NCI-H2196 (cell line): ENCODE measurements at regions not wholly inside any gene's neighbourhood (a gene's known extent, or its start where the extent isn't known, plus 50 kb on each side); places are given as distances from the start of the nearest gene placed in this dataset.
"Not testable (repeated sequence)": the region's sequence is repeated elsewhere in the genome, so short reads cannot be mapped to it uniquely, and the experiment has no call there.

ENCODE experiments used
- DNase-seq: peaks from one replicate; lab custom pipeline; 2025; ENCODE audit not compliant: unreplicated experiment; lab: John Stamatoyannopoulos, UW

DNA sequence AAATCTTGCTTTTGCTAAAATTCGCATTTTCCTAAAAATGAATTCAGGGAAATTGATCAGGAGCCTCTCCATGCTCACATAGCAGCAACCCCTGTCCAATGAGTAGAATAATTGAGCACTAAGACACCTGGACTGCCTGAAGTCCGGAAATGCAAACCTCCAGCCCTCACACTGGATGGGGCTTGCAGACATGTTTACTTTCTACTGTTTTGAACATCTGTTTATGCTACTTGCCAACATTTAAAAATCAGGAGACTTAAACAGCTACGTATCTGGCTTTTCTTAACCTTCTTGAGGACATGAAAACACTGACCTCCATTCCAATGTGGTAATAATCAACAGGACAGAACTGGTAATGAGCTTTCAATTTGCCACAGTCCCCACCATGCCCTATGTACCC lies 184.4 kb downstream of the SHOX2 start:
- no peak for DNase-seq

DNA sequence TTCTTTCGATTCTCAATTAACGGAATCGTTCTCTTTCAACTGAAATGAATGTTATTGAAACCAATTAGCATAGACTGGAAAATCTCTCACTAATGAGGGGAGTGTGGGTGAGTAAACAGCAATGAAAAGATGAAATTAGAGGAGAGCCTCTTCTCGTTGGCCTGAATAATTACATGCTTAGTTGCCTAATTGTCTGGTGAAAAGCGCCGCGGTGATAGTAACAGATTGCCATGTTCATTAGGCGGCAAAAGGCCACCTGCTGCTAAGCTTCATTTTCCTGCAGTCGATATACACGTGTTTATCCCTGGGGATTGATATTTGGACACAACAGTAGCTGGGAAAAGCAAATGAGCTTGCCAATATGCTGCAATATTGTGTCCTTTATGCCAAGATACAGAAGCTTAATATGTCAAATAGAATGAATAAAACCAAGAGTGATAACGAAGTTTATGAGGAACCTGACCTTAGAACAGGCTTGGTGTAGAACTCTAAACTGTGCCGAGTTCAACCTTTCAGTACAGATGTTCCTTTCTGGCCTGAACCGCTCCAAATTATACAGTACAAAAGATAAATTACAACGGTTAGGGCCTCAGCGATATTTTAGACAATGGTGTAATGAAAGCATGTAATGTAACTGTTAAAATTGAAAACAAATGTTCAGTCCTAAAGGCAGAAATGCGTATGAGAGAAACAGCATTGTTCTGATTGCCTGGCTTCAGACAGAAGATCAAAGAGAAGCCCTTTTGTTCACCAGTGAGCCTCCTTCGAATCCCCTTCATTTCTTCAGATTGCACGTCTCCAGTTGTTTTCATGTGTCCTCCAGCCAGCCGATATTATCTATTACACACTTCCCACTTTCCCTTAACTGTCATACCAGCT lies 185.2 kb downstream of the SHOX2 start:
- peak; percentile 50 for DNase-seq

DNA sequence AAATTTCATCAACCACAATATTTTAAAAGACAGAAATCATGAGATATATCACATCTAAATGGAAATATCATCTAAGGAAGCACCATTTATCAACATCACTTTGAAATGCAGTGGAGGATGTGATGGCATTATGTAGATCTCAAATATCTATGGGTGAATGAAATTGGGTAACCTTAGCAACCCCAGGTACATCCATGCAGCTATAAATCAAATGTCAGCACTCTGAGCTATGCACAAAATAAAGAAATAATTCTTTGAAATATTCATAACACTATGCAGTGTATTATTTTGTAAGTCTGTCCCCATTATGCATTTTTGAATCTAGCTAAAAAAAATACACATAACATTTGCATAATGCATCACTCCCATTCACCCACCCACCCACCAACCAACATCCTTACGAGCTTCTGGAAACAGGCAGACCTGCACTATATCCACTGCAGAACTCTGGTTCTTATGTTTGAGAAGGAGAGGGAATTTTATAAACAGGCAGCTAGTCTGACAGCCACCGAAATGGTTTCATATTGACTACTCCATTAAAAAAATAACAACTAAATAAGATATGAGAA lies 186.8 kb downstream of the SHOX2 start:
- DNase-seq: no peak

DNA sequence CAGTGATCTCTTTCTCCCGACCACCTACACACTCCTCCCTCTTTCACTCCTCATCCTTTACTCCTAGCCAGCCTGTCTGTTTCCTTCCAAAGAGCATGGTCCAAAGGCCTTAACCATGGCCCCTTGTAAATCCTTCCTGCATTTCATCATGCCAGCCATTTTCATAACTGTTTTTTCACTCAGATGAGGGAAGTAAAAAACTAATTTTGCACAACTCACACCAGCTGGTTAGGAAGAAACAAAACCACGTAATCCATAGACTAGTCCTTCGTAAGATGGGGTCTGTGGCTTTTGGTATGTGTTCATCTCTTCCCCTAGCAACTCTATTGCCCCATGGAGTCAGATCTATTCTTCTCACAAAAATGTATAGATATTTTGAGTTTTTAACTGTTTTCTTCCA lies 187.8 kb downstream of the SHOX2 start:
- DNase-seq: no peak

DNA sequence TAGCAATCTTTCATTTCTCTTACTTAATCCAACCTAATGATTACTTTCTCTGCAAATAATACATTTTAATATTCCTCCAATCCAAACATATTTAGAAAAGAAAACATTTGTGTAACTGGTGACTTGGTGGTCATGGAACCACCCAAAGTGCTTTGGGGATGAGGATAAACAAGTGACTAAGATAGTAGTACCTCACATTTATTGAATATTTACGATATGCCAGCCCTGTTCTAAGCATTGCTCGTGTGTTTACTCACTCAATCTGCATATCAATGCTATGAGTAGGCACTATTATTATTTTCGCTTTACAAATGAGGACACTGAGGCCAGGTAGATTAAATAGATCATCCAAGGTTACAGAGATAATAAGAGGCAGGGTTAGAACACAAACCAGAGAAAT lies 189.5 kb downstream of the SHOX2 start:
- DNase-seq: no peak

DNA sequence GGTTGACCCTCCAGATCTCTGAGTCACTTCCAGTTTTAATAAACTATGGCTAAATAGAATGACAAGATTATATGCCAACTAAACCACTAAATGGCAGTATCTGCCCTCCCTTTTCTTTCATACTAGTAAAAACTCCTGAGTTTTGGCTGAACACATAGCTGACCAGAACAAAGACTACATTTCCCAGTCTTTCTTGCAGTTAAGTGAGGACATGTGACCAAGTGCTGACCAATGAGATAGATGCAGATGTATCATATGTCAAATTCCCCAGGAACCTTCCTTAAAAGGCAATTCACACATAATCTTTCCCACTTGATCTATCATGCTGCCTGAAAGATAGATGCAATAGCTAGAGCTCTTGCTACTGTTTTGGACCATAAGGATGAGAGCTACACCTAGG lies 191.3 kb downstream of the SHOX2 start:
- DNase-seq: no peak

DNA sequence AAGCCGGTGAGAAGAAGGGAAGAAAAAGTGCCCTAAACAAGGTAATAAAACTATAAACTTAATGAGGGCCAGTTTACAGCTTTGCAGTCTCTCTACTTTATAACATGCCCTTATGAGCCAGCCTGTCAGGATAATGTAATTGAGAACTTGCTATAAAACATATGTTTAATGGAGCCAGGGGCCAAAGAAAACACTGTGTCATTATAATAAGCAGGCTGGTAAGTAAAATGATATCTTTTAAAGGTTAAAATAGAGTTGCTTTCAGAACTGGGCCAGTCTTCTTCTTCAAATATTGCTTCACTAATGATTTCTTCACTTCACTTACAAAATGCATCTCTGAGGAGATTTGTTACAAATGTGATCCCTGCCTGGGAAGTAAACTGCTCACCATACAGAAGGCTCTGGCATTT lies 192.5 kb downstream of the SHOX2 start:
- no peak for DNase-seq

DNA sequence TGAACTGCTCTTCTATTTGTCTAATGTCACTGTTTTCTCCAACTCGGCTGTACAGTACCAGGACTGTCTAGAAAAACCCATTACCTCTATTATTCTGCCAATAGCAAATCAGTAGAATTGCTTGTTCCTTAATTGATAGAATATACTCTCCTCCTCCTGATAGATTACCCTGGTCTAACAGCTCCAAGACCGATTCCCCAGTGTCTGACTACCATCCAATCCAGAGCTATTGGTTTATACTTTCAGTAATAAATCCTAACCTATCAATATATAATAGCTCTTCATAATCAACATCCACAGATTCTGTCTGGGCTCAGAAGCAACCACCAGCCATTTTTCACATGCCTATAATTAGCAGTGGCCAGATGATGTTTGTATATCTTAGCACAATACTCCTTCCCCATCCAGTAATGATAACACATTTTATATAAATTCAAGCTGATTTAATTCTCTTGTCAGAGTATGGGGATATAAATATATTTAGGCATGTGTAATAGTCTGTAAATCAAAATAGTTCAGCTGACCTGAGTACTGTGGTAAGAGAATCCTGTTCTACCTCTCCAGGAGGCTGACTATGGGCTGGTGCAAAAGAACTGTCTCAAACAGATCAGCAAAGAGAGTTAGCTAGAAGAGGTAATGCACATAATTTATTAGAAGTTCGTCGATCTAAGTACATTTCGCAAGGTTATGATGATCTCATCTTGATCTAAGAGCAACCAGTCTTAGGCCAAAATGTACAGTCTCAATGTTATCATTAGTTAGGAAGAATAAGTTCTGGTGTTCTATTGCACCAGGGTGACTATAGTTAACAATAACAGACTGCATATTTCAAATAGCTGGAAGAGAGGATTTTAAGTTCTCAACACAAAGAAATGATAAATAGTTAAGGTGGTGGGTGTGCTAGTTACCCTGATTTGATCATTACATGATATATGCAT lies 193.4 kb downstream of the SHOX2 start:
- DNase-seq: no peak

DNA sequence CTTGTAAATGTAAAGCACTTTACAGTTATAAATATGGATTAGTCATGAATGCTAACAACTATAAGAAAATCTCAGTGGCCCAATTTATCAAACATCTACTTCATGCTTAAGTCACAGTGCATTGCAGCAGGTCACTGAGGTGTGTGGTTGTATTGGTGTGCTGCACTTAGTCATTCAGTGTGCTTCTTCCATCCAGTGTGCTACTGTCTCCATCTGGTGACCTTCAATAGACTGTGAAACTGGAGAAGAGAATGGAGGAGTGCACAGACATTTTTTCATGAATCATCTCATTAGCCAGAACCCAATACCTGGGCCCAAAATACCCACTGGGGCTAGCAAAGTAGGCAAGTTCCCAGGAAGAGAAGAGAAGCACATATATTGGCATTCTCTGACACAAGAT lies 199.6 kb downstream of the SHOX2 start:
- no peak for DNase-seq

DNA sequence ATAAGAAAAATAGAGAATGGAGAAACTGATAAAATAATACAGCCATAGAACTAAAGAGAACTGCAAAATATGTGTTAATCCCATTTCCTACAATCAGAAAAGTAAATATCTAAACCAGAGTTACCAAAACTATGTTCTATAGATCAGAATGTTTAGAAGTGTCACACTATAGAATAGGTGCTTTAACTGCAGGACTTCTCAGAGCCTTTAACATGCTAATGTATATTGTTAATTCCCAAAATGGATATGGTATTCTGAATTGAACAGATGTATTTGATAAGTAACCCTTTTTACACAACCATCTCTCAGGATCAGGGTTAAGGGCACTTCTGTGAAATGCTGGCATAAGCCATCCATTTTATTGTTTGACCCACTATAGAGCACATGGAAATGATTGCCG lies 200.3 kb downstream of the SHOX2 start:
- DNase-seq: no peak

DNA sequence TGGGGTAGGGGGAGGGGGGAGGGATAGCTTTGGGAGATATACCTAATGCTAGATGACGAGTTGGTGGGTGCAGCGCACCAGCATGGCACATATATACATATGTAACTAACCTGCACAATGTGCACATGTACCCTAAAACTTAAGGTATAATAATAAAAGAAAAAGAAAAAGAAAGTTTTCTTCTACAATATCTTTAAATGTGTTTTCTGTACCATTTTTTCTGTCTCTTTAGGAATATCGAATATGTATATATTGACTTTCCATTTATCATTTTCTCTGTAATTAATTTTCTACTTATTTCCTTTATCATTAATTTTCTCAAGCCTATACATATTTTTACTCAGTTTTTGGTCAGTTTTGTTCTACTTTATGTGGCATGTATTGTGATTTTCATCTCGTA lies 203.5 kb downstream of the SHOX2 start:
- not testable (repeated sequence) for DNase-seq

DNA sequence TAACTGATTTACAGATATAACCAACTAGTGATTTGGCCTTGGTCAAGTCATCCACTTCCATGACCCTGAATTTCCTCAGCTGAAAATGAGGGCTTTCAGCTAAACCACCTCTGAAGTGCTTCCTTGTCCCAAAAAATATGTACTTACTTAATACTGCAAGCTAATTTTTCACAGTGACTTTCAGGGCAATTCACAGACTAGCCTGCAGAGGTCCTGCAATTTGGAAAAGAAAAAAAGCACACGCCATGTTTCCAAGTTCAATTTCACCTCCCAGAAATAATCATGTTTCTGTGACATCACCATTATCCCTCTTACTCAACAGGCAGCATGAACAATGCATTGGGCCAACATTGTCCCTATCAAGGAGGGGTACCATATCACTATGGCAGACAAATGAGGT lies 218.2 kb downstream of the SHOX2 start:
- DNase-seq: no peak

DNA sequence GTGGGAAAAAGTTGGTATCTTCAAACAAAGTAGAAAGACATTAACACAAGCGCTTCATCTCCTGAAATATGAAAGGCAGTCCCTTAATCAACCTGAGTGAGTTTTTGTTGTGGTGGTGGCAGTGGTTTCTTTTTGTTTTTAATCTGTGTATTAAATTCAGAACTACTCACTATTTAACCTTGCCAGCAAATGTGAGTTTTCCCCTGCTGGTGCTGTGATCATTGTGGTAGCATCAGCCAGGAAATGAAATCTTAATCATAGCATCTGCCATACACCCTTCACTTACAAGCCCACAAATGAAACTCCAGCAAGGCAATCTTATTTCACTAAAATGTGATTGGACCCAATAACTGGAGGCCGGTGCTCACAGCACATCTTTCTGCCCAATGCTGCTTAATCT lies 229.7 kb downstream of the SHOX2 start:
- DNase-seq: no peak

DNA sequence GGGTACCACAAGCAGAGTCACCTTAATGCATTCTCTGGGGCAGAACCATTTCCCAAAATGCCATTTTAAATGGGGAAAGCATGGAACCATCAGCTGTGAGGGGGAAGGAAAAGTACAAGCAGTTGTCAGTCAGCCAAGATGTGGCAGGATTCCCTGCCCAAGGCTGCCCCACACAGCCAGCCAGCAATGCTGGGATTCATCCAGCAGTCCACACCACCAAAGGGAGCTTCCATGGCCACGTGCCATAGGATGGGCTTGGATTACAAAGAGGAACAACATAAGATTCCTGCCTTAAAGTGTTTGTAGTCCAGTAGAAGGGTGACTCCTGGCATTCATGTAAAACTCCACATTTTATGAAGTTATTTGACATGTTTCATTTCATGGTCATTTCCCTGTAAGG lies 233.3 kb downstream of the SHOX2 start:
- peak; percentile 74 for DNase-seq

DNA sequence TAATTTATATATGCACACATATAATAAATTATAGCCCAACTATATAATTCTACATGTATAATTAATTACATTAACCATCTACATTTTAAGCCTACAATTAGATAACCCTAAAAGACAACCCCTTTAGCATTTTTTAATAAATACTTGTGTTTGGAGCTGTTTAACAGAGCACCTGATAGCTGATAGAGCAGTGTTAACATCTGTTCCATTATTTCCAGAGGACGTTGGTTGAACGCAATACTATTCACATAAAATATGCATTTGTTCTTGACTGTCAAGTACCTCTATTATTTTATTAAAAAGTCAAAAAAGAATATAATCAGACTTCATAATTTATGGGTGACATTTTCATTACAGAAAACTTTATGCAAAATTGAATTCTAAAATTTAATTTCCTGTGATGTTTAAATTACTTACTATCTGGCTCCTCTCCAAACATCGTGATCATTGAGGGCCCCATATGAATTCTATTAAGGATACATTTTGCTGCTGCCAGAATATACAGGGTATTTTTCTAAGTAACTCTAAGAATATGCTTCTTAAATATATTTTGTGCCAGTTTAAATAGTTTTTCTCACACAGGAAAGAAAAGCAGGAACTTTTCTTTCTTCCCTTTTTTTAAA lies 234.3 kb downstream of the SHOX2 start:
- DNase-seq: no peak

DNA sequence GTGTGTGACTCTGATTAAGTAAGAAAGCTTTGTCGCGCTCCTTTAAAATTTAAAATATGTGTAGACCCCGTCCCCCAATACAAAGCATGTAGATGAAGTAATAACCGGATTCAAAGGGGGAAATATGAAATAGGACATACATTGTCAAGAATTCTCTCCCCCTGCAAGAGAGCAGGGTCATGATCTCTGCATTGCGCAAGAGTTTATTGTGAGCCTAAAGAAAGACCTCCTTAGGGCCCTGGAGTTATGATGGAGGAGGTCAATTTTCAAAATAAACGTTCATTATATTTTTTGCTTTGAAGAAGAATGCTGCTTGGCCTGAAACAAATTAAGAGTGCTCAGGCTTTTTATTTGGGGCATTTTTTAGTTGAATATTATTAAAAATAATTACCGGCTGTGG lies 235.0 kb downstream of the SHOX2 start:
- DNase-seq: no peak

DNA sequence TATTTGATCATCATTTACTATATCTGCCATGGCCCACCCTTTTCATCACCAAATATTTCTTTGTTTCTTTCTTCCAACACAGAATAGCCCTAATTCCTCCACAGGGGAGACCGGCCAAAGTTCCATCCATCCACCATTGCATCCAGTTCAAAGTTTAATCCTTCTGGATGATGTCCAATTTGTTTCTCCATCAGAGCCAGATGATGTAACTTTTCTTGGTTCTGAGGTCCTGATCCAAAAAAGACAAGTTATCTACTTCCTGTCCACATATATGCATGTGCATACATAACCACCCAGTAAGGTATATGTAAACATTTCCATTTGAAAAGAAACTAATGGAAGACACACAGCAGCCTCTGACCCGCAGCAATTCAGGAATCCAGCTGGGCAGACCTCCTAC lies 237.3 kb downstream of the SHOX2 start:
- DNase-seq: no peak

DNA sequence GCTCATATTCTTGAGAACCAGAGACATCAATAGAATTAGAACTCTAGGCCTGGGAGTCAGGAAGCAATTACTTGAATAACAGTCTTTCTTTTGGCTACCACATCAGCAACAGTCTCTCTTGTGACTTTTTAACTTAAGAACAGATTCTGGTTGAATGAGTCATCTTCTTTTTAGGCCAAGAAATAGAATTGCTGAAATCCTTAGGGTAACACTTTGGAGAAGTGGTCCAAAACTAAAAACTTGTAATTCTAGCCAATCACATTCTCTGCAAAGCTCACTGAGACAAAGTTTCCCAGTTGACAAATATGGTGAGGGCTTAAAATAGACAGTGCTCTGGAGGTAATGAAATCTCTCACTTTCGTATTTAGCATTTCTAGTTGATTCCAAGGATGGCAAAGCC lies 238.0 kb downstream of the SHOX2 start:
- no peak for DNase-seq

DNA sequence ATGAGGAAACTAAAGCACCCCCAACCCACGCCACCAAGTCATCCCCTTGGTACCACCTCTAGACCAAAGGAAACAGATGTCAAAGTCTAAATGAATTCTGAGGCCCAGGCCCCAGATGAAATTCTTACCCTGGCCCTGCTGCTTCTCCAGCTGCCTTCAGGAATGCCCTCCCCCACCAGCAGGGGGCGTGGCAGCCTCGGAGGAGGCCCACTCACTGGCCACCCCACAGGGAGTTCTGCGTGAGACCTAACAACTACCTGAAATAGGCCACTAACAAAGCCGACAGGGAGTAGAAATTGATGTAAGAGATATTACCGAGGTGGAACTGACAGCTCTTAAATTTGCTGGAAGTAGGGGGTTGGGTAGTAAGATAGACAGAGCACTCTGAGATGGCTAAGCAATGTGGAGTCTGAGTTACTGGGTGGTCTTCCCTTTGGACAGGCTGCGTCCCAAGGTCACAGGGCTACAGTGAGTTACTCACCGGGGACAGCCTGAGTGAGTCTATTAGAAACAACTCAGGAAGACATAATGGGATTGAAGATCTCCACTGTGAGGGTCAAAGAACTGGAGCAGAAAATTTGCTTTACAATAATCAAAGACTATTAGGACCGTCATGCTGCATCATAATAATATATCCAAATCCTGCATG lies 240.7 kb downstream of the SHOX2 start:
- peak; percentile 36 for DNase-seq

DNA sequence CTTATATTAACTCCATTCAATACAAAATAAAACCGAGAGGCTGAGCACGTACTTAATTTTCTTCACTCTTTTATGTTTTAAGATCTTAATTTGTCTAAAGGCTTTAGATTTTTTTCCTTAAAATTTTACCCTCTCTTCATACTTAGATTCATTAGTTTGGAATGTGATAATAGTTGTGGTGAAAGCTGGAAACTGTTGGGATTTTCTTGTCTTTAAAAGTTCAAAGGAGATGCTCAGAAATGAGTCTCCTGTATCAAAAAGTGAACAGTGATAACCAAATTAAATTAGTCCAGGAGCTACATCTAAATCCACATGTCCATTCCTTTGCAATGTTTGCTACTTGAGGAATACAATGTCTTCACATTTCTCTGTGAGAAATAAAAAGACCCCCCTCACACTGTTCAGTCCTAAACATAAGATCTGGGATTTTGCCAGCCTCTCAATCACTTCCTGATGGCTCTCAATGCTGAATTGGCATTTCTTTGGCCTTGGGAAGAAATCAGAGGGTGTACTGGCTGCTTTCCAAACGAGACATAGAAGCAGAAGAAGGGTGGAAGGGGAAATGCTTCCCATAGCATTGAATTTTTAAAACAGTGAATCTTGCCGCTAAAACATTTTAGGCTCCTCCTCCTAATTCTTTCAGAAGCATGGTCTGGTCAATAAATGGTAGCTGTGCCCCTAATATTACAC lies 245.0 kb downstream of the SHOX2 start:
- DNase-seq: no peak
